ENCODE measurements at regions not wholly inside any gene's neighbourhood (a gene's known extent, or its start where the extent isn't known, plus 50 kb on each side); places are given as distances from the start of the nearest gene placed in this dataset.

DNA sequence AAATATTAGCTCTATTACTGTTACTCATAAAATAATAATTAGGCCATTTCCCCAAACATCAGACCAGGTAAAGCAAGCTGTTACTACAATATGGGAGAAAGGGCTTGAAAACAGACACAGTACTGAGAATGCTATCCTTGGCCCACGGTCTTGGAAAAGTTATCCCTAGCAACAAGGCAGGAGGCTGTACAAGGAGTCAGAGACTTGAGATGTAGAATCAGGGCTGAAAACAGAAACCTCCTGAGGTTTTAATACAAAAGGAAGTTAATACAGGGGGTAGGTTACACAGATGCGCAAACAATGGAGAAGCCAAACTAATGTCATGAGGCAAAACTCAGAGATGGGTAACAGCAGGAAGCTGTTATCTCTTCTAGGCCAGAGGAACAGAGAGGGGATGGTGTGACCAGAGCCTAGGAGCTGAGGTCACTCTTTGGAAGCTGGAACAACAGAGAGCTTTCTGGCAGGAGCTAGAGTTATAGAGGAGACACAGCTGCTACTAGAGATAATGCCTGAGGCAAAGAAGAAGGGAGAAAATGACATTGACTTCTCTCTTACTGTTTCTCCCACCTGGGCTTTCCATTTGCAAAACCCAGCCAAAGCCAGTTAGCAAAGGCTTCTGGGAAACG, 248.8 kb downstream of the SUDS3 start:
- TF ChIP-seq, protein P1, sequence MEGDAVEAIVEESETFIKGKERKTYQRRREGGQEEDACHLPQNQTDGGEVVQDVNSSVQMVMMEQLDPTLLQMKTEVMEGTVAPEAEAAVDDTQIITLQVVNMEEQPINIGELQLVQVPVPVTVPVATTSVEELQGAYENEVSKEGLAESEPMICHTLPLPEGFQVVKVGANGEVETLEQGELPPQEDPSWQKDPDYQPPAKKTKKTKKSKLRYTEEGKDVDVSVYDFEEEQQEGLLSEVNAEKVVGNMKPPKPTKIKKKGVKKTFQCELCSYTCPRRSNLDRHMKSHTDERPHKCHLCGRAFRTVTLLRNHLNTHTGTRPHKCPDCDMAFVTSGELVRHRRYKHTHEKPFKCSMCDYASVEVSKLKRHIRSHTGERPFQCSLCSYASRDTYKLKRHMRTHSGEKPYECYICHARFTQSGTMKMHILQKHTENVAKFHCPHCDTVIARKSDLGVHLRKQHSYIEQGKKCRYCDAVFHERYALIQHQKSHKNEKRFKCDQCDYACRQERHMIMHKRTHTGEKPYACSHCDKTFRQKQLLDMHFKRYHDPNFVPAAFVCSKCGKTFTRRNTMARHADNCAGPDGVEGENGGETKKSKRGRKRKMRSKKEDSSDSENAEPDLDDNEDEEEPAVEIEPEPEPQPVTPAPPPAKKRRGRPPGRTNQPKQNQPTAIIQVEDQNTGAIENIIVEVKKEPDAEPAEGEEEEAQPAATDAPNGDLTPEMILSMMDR (conservative IDR thresholded peaks at IDR 0.05): no peak
- no peak for TF ChIP-seq EZH2 (IDR thresholded peaks at IDR 0.05; ENCODE audit: low read depth)

Measured in PC-9 (cell line).